ENCODE measurements at regions not wholly inside any gene's neighbourhood (a gene's known extent, or its start where the extent isn't known, plus 50 kb on each side); places are given as distances from the start of the nearest gene placed in this dataset.

GRCh38 chr2:138838851-138839620, 58.8 kb upstream of the NXPH2 start:
- TF ChIP-seq, protein P1, sequence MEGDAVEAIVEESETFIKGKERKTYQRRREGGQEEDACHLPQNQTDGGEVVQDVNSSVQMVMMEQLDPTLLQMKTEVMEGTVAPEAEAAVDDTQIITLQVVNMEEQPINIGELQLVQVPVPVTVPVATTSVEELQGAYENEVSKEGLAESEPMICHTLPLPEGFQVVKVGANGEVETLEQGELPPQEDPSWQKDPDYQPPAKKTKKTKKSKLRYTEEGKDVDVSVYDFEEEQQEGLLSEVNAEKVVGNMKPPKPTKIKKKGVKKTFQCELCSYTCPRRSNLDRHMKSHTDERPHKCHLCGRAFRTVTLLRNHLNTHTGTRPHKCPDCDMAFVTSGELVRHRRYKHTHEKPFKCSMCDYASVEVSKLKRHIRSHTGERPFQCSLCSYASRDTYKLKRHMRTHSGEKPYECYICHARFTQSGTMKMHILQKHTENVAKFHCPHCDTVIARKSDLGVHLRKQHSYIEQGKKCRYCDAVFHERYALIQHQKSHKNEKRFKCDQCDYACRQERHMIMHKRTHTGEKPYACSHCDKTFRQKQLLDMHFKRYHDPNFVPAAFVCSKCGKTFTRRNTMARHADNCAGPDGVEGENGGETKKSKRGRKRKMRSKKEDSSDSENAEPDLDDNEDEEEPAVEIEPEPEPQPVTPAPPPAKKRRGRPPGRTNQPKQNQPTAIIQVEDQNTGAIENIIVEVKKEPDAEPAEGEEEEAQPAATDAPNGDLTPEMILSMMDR (IDR thresholded peaks at IDR 0.05) = no peak
- no peak for TF ChIP-seq EZH2 (IDR thresholded peaks at IDR 0.05; ENCODE audit: borderline replicate concordance, insufficient read depth, low read depth, low read length, poor library complexity, severe bottlenecking)

Data from B cell (primary cell).